Sigmoid colon (tissue), 4 donors: ENCODE measurements at regions not wholly inside any gene's neighbourhood (a gene's known extent, or its start where the extent isn't known, plus 50 kb on each side); places are given as distances from the start of the nearest gene placed in this dataset.

ENCODE experiments used
- POLR2AphosphoS5 ChIP-seq, 4 donors: sonication (generic); formaldehyde crosslinking; IDR thresholded peaks; one replicate each; pipeline ENCODE4 v1.6.1; 2017; ENCODE audit warnings: antibody characterized with exemption in 4 of 4
- TF ChIP-seq, protein P1 (sequence below), 4 experiments: fragments of 450-650 bp in 3 of 4; fragments of 200-600 bp in 1 of 4; IDR thresholded peaks; one replicate each; pipeline ENCODE4 v1.5.1; 2016 to 2019; ENCODE audit warnings: antibody characterized with exemption in 4 of 4, mild to moderate bottlenecking in 3 of 4, moderate library complexity in 2 of 4

DNA sequence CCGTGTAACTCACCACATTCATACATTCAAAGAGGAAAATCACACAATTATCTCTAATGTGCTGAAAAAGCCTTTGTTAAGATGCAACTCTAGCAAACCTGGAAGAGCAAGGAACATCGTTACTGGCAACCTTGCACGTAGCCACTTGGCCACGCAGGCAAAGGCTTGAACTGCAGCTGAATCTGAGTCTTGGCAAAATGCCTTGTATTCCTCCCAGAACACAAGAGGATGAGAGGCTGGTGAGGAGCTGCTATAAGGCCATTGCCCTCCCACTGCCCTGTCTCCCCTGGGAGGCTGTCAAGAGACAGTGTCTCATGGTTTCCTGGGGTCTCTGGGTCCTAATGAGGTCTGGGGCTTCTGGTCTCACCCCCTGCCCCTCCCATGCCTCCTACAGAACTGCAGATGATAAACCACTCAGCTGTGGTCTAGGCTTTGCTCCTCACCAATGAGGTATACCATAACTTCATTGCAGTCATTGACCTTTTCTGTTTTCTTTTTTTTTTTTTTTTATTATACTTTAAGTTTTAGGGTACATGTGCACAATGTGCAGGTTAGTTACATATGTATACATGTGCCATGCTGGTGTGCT, 141.4 kb downstream of the SPP2 start:
- TF ChIP-seq, protein P1, sequence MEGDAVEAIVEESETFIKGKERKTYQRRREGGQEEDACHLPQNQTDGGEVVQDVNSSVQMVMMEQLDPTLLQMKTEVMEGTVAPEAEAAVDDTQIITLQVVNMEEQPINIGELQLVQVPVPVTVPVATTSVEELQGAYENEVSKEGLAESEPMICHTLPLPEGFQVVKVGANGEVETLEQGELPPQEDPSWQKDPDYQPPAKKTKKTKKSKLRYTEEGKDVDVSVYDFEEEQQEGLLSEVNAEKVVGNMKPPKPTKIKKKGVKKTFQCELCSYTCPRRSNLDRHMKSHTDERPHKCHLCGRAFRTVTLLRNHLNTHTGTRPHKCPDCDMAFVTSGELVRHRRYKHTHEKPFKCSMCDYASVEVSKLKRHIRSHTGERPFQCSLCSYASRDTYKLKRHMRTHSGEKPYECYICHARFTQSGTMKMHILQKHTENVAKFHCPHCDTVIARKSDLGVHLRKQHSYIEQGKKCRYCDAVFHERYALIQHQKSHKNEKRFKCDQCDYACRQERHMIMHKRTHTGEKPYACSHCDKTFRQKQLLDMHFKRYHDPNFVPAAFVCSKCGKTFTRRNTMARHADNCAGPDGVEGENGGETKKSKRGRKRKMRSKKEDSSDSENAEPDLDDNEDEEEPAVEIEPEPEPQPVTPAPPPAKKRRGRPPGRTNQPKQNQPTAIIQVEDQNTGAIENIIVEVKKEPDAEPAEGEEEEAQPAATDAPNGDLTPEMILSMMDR (IDR thresholded peaks at IDR 0.05) = no peak
- TF ChIP-seq POLR2AphosphoS5 (IDR thresholded peaks at IDR 0.05) = no peak
